KMS-11 (cell line): ENCODE measurements at regions not wholly inside any gene's neighbourhood (a gene's known extent, or its start where the extent isn't known, plus 50 kb on each side); places are given as distances from the start of the nearest gene placed in this dataset.
A peak's percentile ranks its signal among the peaks of the same experiment; 100 is the strongest.

Experiments used
- H2AFZ ChIP-seq: fragments of 200-600 bp; sonication (generic); 2 replicates; pipeline ENCODE4 v1.6.1; 2016; ENCODE audit warnings: antibody characterized with exemption, mixed run types, low read depth
- H3K27ac ChIP-seq: fragments of 200-600 bp; sonication (generic); 2 replicates; pipeline ENCODE4 v1.6.1; 2016; ENCODE audit warnings: mild to moderate bottlenecking, mixed run types
- H3K27me3 ChIP-seq: fragments of 200-600 bp; sonication (generic); 2 replicates; pipeline ENCODE4 v1.6.1; 2017; ENCODE audit warnings: mild to moderate bottlenecking, low read depth, mixed run types, moderate library complexity; ENCODE audit not compliant: insufficient read depth
- H3K36me3 ChIP-seq: fragments of 200-600 bp; sonication (generic); 2 replicates; pipeline ENCODE4 v1.6.1; 2017; ENCODE audit warnings: mild to moderate bottlenecking, mixed run types; ENCODE audit not compliant: insufficient read depth
- H3K4me1 ChIP-seq: fragments of 200-600 bp; sonication (generic); 2 replicates; pipeline ENCODE4 v1.6.1; 2016; ENCODE audit warnings: mild to moderate bottlenecking, low read depth, mixed run types; ENCODE audit not compliant: poor library complexity, severe bottlenecking
- H3K4me2 ChIP-seq: fragments of 200-600 bp; sonication (generic); 2 replicates; pipeline ENCODE4 v1.7.0; 2016; ENCODE audit warnings: mild to moderate bottlenecking, mixed run types
- H3K4me3 ChIP-seq: fragments of 200-600 bp; sonication (generic); IDR thresholded peaks from 2 replicates; pipeline ENCODE4 v1.6.1; 2017; ENCODE audit warnings: low read depth, low read length, mixed read lengths; ENCODE audit not compliant: insufficient read depth
- H3K79me2 ChIP-seq: fragments of 200-600 bp; sonication (generic); 2 replicates; pipeline ENCODE4 v1.6.1; 2016; ENCODE audit warnings: low read depth, mixed run types; ENCODE audit not compliant: insufficient read depth
- H3K9ac ChIP-seq: fragments of 200-600 bp; sonication (generic); 2 replicates; pipeline ENCODE4 v1.6.1; 2016; ENCODE audit warnings: mild to moderate bottlenecking, mixed run types
- H4K20me1 ChIP-seq: fragments of 200-600 bp; sonication (generic); 2 replicates; pipeline ENCODE4 v1.6.1; 2016; ENCODE audit warnings: mild to moderate bottlenecking, mixed run types; ENCODE audit not compliant: insufficient read depth
- TF ChIP-seq, protein P1 (sequence below): fragments of 200-600 bp; sonication (generic); conservative IDR thresholded peaks from 2 replicates; pipeline ENCODE4 v1.6.1; 2017; ENCODE audit warnings: low read depth, mild to moderate bottlenecking, antibody characterized with exemption, low read length, moderate library complexity, mixed read lengths

DNA sequence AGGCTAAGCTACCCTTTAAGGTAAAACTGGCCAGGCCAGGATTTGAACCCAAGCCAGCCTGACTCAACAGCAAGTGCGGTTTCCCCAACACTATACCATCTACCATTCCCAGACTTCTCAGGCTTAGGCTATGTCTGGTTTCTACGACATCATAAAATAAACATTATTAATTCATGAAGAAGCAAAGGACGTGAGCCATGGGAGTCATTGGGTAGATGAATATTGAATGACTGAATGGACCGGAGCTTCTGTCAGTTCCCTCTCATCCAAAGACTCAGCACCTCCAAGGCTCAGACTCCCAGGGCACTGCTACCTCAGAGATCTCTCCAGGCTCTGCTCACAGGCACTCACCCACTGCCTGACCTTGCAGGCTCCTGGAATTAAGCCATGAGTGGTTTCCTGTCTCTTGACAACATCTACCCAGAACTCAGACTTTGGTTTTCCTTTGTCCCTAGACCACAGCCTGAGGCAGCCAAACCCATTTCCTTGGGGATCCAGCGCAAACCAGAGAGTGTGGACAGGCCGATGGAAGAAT lies 64.6 kb upstream of the STEAP1B start:
- Histone ChIP-seq H3K27ac (no peak overlapping the region), H3K9ac (no peak overlapping the region), H3K36me3 (no peaks in the 10 kb centered on the region), H3K4me1 (peaks cover 65% of the 10 kb centered on the region), H3K4me3 (no peak overlapping the region), H2AFZ (no peak overlapping the region), H3K4me2 (peak overlapping the region; percentile 7; the same call in 1 of the 2 replicates), H3K27me3 (no peaks in the 10 kb centered on the region), H4K20me1 (no peaks in the 10 kb centered on the region), H3K79me2 (no peaks in the 10 kb centered on the region)
- TF ChIP-seq, protein P1, sequence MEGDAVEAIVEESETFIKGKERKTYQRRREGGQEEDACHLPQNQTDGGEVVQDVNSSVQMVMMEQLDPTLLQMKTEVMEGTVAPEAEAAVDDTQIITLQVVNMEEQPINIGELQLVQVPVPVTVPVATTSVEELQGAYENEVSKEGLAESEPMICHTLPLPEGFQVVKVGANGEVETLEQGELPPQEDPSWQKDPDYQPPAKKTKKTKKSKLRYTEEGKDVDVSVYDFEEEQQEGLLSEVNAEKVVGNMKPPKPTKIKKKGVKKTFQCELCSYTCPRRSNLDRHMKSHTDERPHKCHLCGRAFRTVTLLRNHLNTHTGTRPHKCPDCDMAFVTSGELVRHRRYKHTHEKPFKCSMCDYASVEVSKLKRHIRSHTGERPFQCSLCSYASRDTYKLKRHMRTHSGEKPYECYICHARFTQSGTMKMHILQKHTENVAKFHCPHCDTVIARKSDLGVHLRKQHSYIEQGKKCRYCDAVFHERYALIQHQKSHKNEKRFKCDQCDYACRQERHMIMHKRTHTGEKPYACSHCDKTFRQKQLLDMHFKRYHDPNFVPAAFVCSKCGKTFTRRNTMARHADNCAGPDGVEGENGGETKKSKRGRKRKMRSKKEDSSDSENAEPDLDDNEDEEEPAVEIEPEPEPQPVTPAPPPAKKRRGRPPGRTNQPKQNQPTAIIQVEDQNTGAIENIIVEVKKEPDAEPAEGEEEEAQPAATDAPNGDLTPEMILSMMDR: no peak

DNA sequence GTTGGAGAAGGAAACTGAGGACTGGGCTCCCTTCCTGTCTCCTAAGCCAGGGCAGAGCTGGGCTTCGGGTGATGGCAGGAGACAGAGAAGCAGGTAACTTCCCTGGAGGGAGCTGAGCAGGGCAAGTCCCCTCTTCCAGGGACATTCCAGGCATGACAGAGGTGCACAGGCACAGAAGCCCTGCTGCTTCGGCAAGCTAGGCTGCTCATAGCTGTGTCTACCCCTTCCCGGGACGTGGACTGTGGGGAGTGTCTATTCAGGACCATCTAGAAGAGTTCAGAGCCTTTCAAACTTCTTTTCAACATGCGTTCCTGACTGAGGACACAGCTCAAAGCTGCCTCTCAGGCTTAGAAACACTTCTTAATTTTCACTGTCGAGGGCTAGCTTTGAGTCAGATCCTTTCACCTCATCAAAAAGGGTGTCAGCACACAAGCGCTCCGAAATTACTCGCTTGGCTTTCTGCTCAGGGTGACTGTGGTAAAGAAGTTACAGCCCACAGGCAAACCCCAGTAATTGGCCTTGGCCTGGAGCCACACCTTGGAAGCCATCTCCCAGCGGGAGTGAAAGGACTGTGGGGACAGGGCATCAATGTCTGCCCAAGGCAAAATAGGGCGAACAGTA lies 63.7 kb upstream of the STEAP1B start:
- Histone ChIP-seq H3K79me2 (no peaks in the 10 kb centered on the region), H3K27me3 (no peaks in the 10 kb centered on the region), H3K36me3 (no peaks in the 10 kb centered on the region), H4K20me1 (no peaks in the 10 kb centered on the region), H3K9ac (no peak overlapping the region), H3K4me1 (peaks cover 67% of the 10 kb centered on the region), H3K4me2 (peak overlapping the region; percentile 47), H3K4me3 (no peak overlapping the region), H3K27ac (no peak overlapping the region; the same call in 1 of the 2 replicates), H2AFZ (no peak overlapping the region; the same call in 1 of the 2 replicates)
- TF ChIP-seq, protein P1: no peak

DNA sequence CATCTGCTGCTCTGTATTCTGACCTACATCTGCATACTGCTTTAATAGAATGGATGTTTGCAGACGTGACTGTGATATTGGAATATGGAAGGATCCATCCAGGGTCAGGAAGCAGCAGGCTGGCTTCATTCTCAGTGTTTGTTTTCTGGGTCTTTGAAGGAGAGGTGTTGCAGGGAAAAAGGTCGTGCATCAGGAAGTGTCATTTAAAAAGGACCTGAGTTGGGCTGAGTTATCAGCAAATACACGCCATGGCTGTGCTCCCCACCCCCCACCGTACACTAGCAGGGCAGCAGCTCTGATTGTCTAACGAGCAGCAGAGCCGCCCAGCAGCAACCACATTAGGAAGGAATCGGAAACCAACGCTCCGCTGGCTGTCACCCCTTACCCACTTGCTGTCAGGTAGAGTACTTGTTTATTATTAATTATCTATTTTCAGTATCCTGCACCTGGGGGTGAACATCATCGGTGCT lies 63.1 kb upstream of the STEAP1B start:
- TF ChIP-seq, protein P1: no peak
- Histone ChIP-seq H2AFZ (no peak overlapping the region), H3K9ac (no peak overlapping the region), H3K36me3 (no peaks in the 10 kb centered on the region), H3K4me1 (peaks cover 67% of the 10 kb centered on the region), H3K79me2 (no peaks in the 10 kb centered on the region), H3K27me3 (no peaks in the 10 kb centered on the region), H3K4me2 (peak overlapping the region; percentile 47), H4K20me1 (no peaks in the 10 kb centered on the region), H3K4me3 (no peak overlapping the region), H3K27ac (no peak overlapping the region)

DNA sequence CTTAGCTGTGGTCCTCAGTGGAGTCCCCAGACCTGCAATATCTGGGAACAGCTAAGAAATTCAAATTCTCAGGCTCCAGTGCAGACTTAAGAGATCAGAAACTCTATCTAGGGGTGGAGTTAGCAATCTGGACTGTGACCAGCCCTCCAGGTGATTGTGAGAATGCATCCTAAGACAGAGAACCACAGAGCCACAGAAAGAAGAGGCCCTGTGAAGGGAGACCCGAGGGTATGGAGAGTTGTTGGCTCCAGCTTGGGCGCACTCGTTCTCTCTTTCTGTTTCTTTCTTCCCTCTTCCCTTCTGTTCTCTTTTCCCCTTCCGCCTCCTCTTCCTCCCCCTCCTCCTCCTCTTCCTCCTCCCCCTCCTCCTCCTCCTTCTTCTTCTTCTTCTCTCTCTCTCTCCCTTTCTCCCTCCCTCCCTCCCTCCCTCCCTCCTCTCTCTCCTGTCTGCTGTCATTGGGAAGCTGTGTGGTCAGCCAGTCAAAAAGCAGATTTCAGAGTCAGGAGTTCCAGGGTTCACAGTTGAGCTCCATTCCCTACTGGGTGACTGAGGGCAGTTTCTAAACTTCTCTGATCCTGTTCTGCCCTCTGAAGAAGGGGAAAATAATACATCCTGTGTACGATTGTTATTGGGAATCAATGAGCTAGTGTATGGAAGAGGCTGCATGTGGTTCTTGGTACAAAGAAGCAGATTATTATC lies 62.1 kb upstream of the STEAP1B start:
- no peak overlapping the region for H3K4me3 ChIP-seq
- H3K27me3 ChIP-seq: no peaks in the 10 kb centered on the region
- TF ChIP-seq, protein P1: no peak
- peak overlapping the region; percentile 13; the same call in 1 of the 2 replicates for H3K9ac ChIP-seq
- H2AFZ ChIP-seq: peak overlapping the region; percentile 57
- no peak overlapping the region for H3K27ac ChIP-seq
- H4K20me1 ChIP-seq: no peaks in the 10 kb centered on the region
- no peaks in the 10 kb centered on the region for H3K79me2 ChIP-seq
- no peaks in the 10 kb centered on the region for H3K36me3 ChIP-seq
- peak overlapping the region; percentile 88 for H3K4me2 ChIP-seq
- H3K4me1 ChIP-seq: peaks cover 67% of the 10 kb centered on the region
